ENCODE measurements at regions not wholly inside any gene's neighbourhood (a gene's known extent, or its start where the extent isn't known, plus 50 kb on each side); places are given as distances from the start of the nearest gene placed in this dataset.
"Not testable (repeated sequence)": the region's sequence is repeated elsewhere in the genome, so short reads cannot be mapped to it uniquely, and the experiment has no call there.

GRCh38 chr1:143423832-143424231 lies 548.0 kb downstream of the FAM72C start:
- TF ChIP-seq CTCF, POLR2A (IDR thresholded peaks at IDR 0.05): not testable (repeated sequence)
